A549 (cell line): ENCODE measurements at regions not wholly inside any gene's neighbourhood (a gene's known extent, or its start where the extent isn't known, plus 50 kb on each side); places are given as distances from the start of the nearest gene placed in this dataset.

Experiments used
- ATAC-seq, 2 experiments: fragments of 200-7000 bp in 1 of 2; fragments of >200 bp in 1 of 2; cut with Nextera tagmentation in 1 of 2; cut with Tn5 transposase in 1 of 2; 3 replicates each; pipeline versions ENCODE4 v1.8.0 to v1.9.1; 2018 to 2020; ENCODE audit warnings: mild to moderate bottlenecking in 1 of 2, moderate library complexity in 1 of 2
- CTCF ChIA-PET: fragments of 300-600 bp; sonication (Branson Sonifier 250); formaldehyde crosslinking; extraction: SDS; loops from one replicate; lab custom pipeline; 2021; ENCODE audit warnings: antibody characterized with exemption, inconsistent platforms; lab: Yijun Ruan, JAX
- POLR2A ChIA-PET: fragments of 350-600 bp; formaldehyde crosslinking; extraction: SDS; loops from one replicate; lab custom pipeline; 2021; ENCODE audit warnings: antibody characterized with exemption, inconsistent platforms; lab: Yijun Ruan, JAX
- DNase-seq, 2 experiments: peaks; one replicate each; pipeline versions ENCODE4 v3.0.0 to v3.0.0-alpha.2; 2011 to 2016; ENCODE audit warnings: low read depth in 1 of 2, low spot score in 1 of 2
- FAIRE-seq: peaks from 2 replicates; lab custom pipeline; 2011; peaks lifted over from hg19 to GRCh38; lab: Jason Lieb, UNC
- H3K27ac ChIP-seq, 2 experiments: fragments of >200 bp; sonication (Bioruptor Twin); formaldehyde crosslinking; 3 replicates each; pipeline ENCODE4 v1.5.1; 2016 to 2017
- H3K4me1 ChIP-seq: fragments of >200 bp; sonication (Bioruptor Twin); formaldehyde crosslinking; 3 replicates; pipeline ENCODE4 v1.6.1; 2016
- H3K4me2 ChIP-seq: fragments of >200 bp; sonication (Bioruptor Twin); formaldehyde crosslinking; 3 replicates; pipeline ENCODE4 v1.6.1; 2016
- H3K4me3 ChIP-seq: fragments of >200 bp; sonication (Bioruptor Twin); formaldehyde crosslinking; 3 replicates; pipeline ENCODE4 v1.5.1; 2016
- H3K9me3 ChIP-seq: fragments of >200 bp; sonication (Bioruptor Twin); formaldehyde crosslinking; 3 replicates; pipeline ENCODE4 v1.6.1; 2016
- CBX2 ChIP-seq: fragments of 200-600 bp; sonication (generic); IDR thresholded peaks from 2 replicates; pipeline ENCODE4 v1.6.1; 2016; ENCODE audit warnings: low read depth, mild to moderate bottlenecking, borderline replicate concordance
- CBX8 ChIP-seq: fragments of 200-600 bp; sonication (generic); IDR thresholded peaks from 2 replicates; pipeline ENCODE4 v1.6.1; 2016
- CEBPB ChIP-seq, 2 experiments: fragments of >200 bp in 1 of 2; sonication (Bioruptor Twin) in 1 of 2; formaldehyde crosslinking in 1 of 2; IDR thresholded peaks; 2 replicates each; pipeline ENCODE4 v1.6.1; 2012 to 2016
- CHD2 ChIP-seq: fragments of 150-350 bp; IDR thresholded peaks from 2 replicates; pipeline ENCODE4 v1.6.1; 2014; ENCODE audit warnings: low read length; ENCODE audit not compliant: partially characterized antibody
- EHF ChIP-seq: fragments of 250-450 bp; sonication (Bioruptor Pico); IDR thresholded peaks from 2 replicates; pipeline ENCODE4 v1.5.0; 2020; ENCODE audit warnings: mild to moderate bottlenecking
- FOSL2 ChIP-seq, 2 experiments: fragments of 450-650 bp in 1 of 2; fragments of >200 bp in 1 of 2; sonication (Bioruptor Twin) in 1 of 2; formaldehyde crosslinking; IDR thresholded peaks; 2 replicates each; pipeline versions ENCODE4 v1.5.0 to v1.6.1; 2016 to 2020; ENCODE audit warnings: mild to moderate bottlenecking in 1 of 2, moderate library complexity in 1 of 2
- HDAC2 ChIP-seq: fragments of 200-600 bp; sonication (generic); IDR thresholded peaks from 2 replicates; pipeline ENCODE4 v1.6.1; 2016
- HMGXB4 ChIP-seq: fragments of 250-450 bp; sonication (Bioruptor Pico); IDR thresholded peaks from 2 replicates; pipeline ENCODE4 v1.5.0; 2021; ENCODE audit warnings: mild to moderate bottlenecking, moderate library complexity, borderline replicate concordance
- HOXA7 ChIP-seq: fragments of 250-450 bp; sonication (Bioruptor Pico); IDR thresholded peaks from 2 replicates; pipeline ENCODE4 v1.5.0; 2020; ENCODE audit warnings: mild to moderate bottlenecking, moderate library complexity
- HOXB13 ChIP-seq: fragments of 250-450 bp; sonication (Bioruptor Pico); IDR thresholded peaks from 2 replicates; pipeline ENCODE4 v1.5.0; 2020; ENCODE audit warnings: low read depth, mild to moderate bottlenecking, moderate library complexity
- JUN ChIP-seq, 2 experiments: fragments of >200 bp; sonication (Bioruptor Twin); formaldehyde crosslinking; IDR thresholded peaks; 2 replicates in 1 of 2; 3 replicates in 1 of 2; pipeline ENCODE4 v1.6.1; 2016 to 2017
- JUNB ChIP-seq: fragments of >200 bp; sonication (Bioruptor Twin); formaldehyde crosslinking; IDR thresholded peaks from 2 replicates; pipeline ENCODE4 v1.6.1; 2016
- MAFK ChIP-seq: fragments of 450-650 bp; IDR thresholded peaks from 2 replicates; pipeline ENCODE4 v1.6.1; 2014; ENCODE audit not compliant: partially characterized antibody
- MYC ChIP-seq: IDR thresholded peaks from 2 replicates; pipeline ENCODE4 v1.6.1; 2012; ENCODE audit warnings: mild to moderate bottlenecking, inconsistent platforms, low read length, improper control_type of control experiment, borderline replicate concordance
- NFE2L2 ChIP-seq: fragments of 150-350 bp; conservative IDR thresholded peaks from 2 replicates; pipeline ENCODE4 v1.6.1; 2014; ENCODE audit warnings: low read length
- NPAS2 ChIP-seq: fragments of 250-450 bp; sonication (Bioruptor Pico); IDR thresholded peaks from 2 replicates; pipeline ENCODE4 v1.8.0; 2022; ENCODE audit warnings: mild to moderate bottlenecking, moderate library complexity, borderline replicate concordance
- NR3C1 ChIP-seq: fragments of >200 bp; sonication (Bioruptor Twin); formaldehyde crosslinking; IDR thresholded peaks from 3 replicates; pipeline ENCODE4 v1.6.1; 2017
- RAD21 ChIP-seq, 2 experiments: fragments of >200 bp in 1 of 2; sonication (Bioruptor Twin) in 1 of 2; formaldehyde crosslinking in 1 of 2; IDR thresholded peaks in 1 of 2; conservative IDR thresholded peaks in 1 of 2; 2 replicates in 1 of 2; 3 replicates in 1 of 2; pipeline ENCODE4 v1.6.1; 2012 to 2018; ENCODE audit warnings: inconsistent platforms in 1 of 2
- RCOR1 ChIP-seq: fragments of 150-350 bp; IDR thresholded peaks from 2 replicates; pipeline ENCODE4 v1.6.1; 2014; ENCODE audit warnings: antibody characterized with exemption, low read length, low read depth
- SMC3 ChIP-seq: fragments of >200 bp; sonication (Bioruptor Twin); formaldehyde crosslinking; IDR thresholded peaks from 3 replicates; pipeline ENCODE4 v1.6.1; 2018; ENCODE audit warnings: inconsistent platforms
- SREBF2 ChIP-seq: fragments of 450-650 bp; IDR thresholded peaks from 2 replicates; pipeline ENCODE4 v1.6.1; 2014; ENCODE audit warnings: mild to moderate bottlenecking, moderate library complexity
- TFCP2L1 ChIP-seq: fragments of 250-450 bp; sonication (Bioruptor Pico); IDR thresholded peaks from 2 replicates; pipeline ENCODE4 v1.5.0; 2021; ENCODE audit warnings: mild to moderate bottlenecking
- USF2 ChIP-seq: fragments of 450-650 bp; IDR thresholded peaks from 2 replicates; pipeline ENCODE4 v1.6.1; 2014; ENCODE audit warnings: antibody characterized with exemption
- ZNF302 ChIP-seq: fragments of 250-450 bp; sonication (Bioruptor Pico); IDR thresholded peaks from 2 replicates; pipeline ENCODE4 v1.9.0; 2021; ENCODE audit warnings: inconsistent platforms, mild to moderate bottlenecking, moderate library complexity
- WGBS: methylation state at CpG from one replicate; pipeline ENCODE4 v1.1.6; 2017; ENCODE audit errors: missing lambda C conversion rate; 5-methylcytosine and 5-hydroxymethylcytosine counted together
- TF ChIP-seq, protein P1 (sequence below): fragments of >200 bp; sonication (Bioruptor Twin); formaldehyde crosslinking; IDR thresholded peaks from 3 replicates; pipeline ENCODE4 v1.5.1; 2016
- TF ChIP-seq, protein P2 (sequence below): IDR thresholded peaks from 2 replicates; pipeline ENCODE4 v1.6.1; 2012
- TF ChIP-seq, protein P3 (sequence below): fragments of >200 bp; sonication (Bioruptor Twin); formaldehyde crosslinking; IDR thresholded peaks from 3 replicates; pipeline ENCODE4 v1.6.1; 2016

GRCh38 chr5:114146398-114146797, 215.5 kb upstream of the KCNN2 start:
- POLR2A ChIA-PET, result no interaction called here
- FAIRE-seq, result no peak

DNA sequence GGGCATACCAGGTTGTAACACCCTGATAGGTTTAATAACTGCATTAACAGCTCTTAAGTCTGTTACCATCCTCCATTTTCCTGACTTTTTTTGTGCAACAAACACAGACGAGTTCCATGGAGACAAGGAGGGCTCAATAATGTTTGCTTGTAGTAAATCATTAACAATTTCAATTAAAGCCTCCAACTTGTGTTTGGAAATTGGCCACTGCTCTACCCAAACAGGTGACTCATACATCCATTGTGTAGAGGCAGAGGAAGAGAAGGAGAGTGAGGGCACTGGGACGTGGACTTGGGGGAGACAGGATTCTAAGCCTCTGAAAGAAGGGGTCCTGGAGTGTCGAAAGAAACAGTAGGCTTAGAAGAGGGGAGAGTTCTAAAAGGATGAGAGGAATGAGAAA, 213.6 kb upstream of the KCNN2 start:
- Histone ChIP-seq H3K4me2 (0 out of 3 replicates have a peak overlapping the region, but pooled peaks have one; percentile 10), H3K4me3 (no peak overlapping the region), H3K9me3 (no peaks in the 10 kb centered on the region; the same call in 2 of the 3 replicates), H3K4me1 (no peaks in the 10 kb centered on the region), H3K27ac (no peak overlapping the region)
- ATAC-seq (0 out of 6 replicates have a peak, but pooled peaks of 1 of the 2 experiments have one; percentile 30), DNase-seq (peak in 1 of 2 experiments; percentile 24), FAIRE-seq (no peak)
- CTCF ChIA-PET, result no interaction called here
- WGBS, result 0% methylated on average over 3 of the region's 3 CpGs
- POLR2A ChIA-PET, result no interaction called here
- TF ChIP-seq MYC, result no peak
- no peak for TF ChIP-seq CBX8
- TF ChIP-seq NR3C1, result no peak
- TF ChIP-seq, protein P1, sequence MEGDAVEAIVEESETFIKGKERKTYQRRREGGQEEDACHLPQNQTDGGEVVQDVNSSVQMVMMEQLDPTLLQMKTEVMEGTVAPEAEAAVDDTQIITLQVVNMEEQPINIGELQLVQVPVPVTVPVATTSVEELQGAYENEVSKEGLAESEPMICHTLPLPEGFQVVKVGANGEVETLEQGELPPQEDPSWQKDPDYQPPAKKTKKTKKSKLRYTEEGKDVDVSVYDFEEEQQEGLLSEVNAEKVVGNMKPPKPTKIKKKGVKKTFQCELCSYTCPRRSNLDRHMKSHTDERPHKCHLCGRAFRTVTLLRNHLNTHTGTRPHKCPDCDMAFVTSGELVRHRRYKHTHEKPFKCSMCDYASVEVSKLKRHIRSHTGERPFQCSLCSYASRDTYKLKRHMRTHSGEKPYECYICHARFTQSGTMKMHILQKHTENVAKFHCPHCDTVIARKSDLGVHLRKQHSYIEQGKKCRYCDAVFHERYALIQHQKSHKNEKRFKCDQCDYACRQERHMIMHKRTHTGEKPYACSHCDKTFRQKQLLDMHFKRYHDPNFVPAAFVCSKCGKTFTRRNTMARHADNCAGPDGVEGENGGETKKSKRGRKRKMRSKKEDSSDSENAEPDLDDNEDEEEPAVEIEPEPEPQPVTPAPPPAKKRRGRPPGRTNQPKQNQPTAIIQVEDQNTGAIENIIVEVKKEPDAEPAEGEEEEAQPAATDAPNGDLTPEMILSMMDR, result no peak
- no peak for TF ChIP-seq NPAS2 (CRISPR knock-in tag)
- no peak for TF ChIP-seq USF2
- no peak for TF ChIP-seq HOXA7 (CRISPR knock-in tag)
- TF ChIP-seq RAD21 (conservative IDR thresholded peaks at IDR 0.05 in 1 of 2, IDR thresholded peaks at IDR 0.05 in 1 of 2), result no peak
- TF ChIP-seq, protein P2, sequence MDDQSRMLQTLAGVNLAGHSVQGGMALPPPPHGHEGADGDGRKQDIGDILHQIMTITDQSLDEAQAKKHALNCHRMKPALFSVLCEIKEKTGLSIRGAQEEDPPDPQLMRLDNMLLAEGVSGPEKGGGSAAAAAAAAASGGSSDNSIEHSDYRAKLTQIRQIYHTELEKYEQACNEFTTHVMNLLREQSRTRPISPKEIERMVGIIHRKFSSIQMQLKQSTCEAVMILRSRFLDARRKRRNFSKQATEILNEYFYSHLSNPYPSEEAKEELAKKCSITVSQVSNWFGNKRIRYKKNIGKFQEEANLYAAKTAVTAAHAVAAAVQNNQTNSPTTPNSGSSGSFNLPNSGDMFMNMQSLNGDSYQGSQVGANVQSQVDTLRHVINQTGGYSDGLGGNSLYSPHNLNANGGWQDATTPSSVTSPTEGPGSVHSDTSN, result no peak
- no peak for TF ChIP-seq EHF (CRISPR knock-in tag)
- no peak for TF ChIP-seq CHD2
- no peak for TF ChIP-seq HDAC2
- no peak for TF ChIP-seq CEBPB (IDR thresholded peaks at IDR 0.05)
- TF ChIP-seq SREBF2, result no peak
- TF ChIP-seq FOSL2 (IDR thresholded peaks at IDR 0.05), result no peak
- no peak for TF ChIP-seq FOSL2 (CRISPR knock-in tag; IDR thresholded peaks at IDR 0.05)
- TF ChIP-seq JUNB, result no peak
- TF ChIP-seq, protein P3, sequence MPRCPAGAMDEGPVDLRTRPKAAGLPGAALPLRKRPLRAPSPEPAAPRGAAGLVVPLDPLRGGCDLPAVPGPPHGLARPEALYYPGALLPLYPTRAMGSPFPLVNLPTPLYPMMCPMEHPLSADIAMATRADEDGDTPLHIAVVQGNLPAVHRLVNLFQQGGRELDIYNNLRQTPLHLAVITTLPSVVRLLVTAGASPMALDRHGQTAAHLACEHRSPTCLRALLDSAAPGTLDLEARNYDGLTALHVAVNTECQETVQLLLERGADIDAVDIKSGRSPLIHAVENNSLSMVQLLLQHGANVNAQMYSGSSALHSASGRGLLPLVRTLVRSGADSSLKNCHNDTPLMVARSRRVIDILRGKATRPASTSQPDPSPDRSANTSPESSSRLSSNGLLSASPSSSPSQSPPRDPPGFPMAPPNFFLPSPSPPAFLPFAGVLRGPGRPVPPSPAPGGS, result no peak
- no peak for TF ChIP-seq JUN (IDR thresholded peaks at IDR 0.05)

More at GRCh38 chr5:114146398-114146797, 215.5 kb upstream of the KCNN2 start:
- Histone ChIP-seq H3K9me3 (no peaks in the 10 kb centered on the region; the same call in 2 of the 3 replicates), H3K4me1 (no peaks in the 10 kb centered on the region), H3K27ac (no peak overlapping the region), H3K4me3 (no peak overlapping the region), H3K4me2 (no peak overlapping the region)
- WGBS, result 18% methylated on average over 3 of the region's 3 CpGs
- DNase-seq (no peak), ATAC-seq (no peak)
- CTCF ChIA-PET, result no interaction called here
- TF ChIP-seq HDAC2, result no peak
- no peak for TF ChIP-seq NR3C1
- TF ChIP-seq RCOR1, result no peak
- TF ChIP-seq, protein P1, result no peak
- TF ChIP-seq CBX2, result no peak
- no peak for TF ChIP-seq MYC
- TF ChIP-seq ZNF302, result no peak
- TF ChIP-seq SMC3, result no peak
- no peak for TF ChIP-seq HMGXB4
- no peak for TF ChIP-seq NFE2L2
- no peak for TF ChIP-seq TFCP2L1
- TF ChIP-seq HOXB13 (CRISPR knock-in tag), result no peak
- no peak for TF ChIP-seq MAFK
- TF ChIP-seq CEBPB (IDR thresholded peaks at IDR 0.05), result no peak
- TF ChIP-seq, all 56 proteins: peak for 0
